Transverse colon (tissue), 3 donors: ENCODE measurements at regions not wholly inside any gene's neighbourhood (a gene's known extent, or its start where the extent isn't known, plus 50 kb on each side); places are given as distances from the start of the nearest gene placed in this dataset.

Source experiments
- POLR2A ChIP-seq: fragments of 450-650 bp; IDR thresholded peaks from one replicate; pipeline ENCODE4 v1.6.1; 2016; ENCODE audit warnings: antibody characterized with exemption, mild to moderate bottlenecking, moderate library complexity
- TF ChIP-seq, protein P1 (sequence below), 5 experiments: fragments of 200-600 bp in 3 of 5; fragments of 450-650 bp in 2 of 5; sonication (generic) in 3 of 5; IDR thresholded peaks; 1 replicate in 2 of 5; 2 replicates in 3 of 5; pipeline ENCODE4 v1.5.1; 2016 to 2017; ENCODE audit warnings: antibody characterized with exemption in 5 of 5, inconsistent platforms in 3 of 5, mild to moderate bottlenecking in 2 of 5, moderate library complexity in 1 of 5

DNA sequence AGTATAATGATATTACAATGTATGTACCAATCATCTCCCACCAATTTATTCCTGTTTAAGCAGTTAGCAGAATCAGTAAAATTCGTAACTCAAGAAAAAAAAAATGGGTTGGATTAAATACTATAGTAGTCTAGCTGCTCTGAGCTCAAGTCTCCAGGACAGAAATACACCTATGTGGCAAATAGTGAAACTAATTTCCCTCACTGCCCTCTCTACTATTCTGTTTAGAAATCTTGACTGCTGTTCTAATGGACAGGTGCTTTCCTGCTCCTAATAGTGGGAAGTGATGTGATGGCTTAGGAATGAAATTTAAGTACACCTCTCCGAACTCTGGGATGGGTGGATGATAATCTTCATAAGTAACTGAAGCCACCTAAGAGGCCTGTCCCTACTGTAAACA lies 175.7 kb downstream of the KCNJ2 start:
- TF ChIP-seq POLR2A = no peak
- TF ChIP-seq, protein P1, sequence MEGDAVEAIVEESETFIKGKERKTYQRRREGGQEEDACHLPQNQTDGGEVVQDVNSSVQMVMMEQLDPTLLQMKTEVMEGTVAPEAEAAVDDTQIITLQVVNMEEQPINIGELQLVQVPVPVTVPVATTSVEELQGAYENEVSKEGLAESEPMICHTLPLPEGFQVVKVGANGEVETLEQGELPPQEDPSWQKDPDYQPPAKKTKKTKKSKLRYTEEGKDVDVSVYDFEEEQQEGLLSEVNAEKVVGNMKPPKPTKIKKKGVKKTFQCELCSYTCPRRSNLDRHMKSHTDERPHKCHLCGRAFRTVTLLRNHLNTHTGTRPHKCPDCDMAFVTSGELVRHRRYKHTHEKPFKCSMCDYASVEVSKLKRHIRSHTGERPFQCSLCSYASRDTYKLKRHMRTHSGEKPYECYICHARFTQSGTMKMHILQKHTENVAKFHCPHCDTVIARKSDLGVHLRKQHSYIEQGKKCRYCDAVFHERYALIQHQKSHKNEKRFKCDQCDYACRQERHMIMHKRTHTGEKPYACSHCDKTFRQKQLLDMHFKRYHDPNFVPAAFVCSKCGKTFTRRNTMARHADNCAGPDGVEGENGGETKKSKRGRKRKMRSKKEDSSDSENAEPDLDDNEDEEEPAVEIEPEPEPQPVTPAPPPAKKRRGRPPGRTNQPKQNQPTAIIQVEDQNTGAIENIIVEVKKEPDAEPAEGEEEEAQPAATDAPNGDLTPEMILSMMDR (IDR thresholded peaks at IDR 0.05) = no peak
